Tibial nerve (tissue), 4 donors: ENCODE measurements at regions not wholly inside any gene's neighbourhood (a gene's known extent, or its start where the extent isn't known, plus 50 kb on each side); places are given as distances from the start of the nearest gene placed in this dataset.

Source experiments
- EP300 ChIP-seq, 2 donors: sonication (generic); formaldehyde crosslinking; IDR thresholded peaks; one replicate each; pipeline ENCODE4 v1.6.1; 2017; ENCODE audit warnings: antibody characterized with exemption in 2 of 2, mild to moderate bottlenecking in 1 of 2
- POLR2A ChIP-seq, 2 donors: fragments of 450-650 bp; IDR thresholded peaks; one replicate each; pipeline ENCODE4 v1.6.1; 2017; ENCODE audit warnings: antibody characterized with exemption in 2 of 2, mild to moderate bottlenecking in 2 of 2, moderate library complexity in 2 of 2
- TF ChIP-seq, protein P1 (sequence below), 5 experiments: fragments of 200-600 bp in 3 of 5; fragments of 450-650 bp in 2 of 5; sonication (generic) in 3 of 5; IDR thresholded peaks; one replicate each; pipeline ENCODE4 v1.5.1; 2016 to 2019; ENCODE audit warnings: antibody characterized with exemption in 5 of 5, mild to moderate bottlenecking in 3 of 5, moderate library complexity in 2 of 5

- TF ChIP-seq, protein P1, sequence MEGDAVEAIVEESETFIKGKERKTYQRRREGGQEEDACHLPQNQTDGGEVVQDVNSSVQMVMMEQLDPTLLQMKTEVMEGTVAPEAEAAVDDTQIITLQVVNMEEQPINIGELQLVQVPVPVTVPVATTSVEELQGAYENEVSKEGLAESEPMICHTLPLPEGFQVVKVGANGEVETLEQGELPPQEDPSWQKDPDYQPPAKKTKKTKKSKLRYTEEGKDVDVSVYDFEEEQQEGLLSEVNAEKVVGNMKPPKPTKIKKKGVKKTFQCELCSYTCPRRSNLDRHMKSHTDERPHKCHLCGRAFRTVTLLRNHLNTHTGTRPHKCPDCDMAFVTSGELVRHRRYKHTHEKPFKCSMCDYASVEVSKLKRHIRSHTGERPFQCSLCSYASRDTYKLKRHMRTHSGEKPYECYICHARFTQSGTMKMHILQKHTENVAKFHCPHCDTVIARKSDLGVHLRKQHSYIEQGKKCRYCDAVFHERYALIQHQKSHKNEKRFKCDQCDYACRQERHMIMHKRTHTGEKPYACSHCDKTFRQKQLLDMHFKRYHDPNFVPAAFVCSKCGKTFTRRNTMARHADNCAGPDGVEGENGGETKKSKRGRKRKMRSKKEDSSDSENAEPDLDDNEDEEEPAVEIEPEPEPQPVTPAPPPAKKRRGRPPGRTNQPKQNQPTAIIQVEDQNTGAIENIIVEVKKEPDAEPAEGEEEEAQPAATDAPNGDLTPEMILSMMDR (IDR thresholded peaks at IDR 0.05): no peak
- TF ChIP-seq POLR2A (IDR thresholded peaks at IDR 0.05) (no peak), EP300 (IDR thresholded peaks at IDR 0.05) (no peak)
These were observed 152.2 kb downstream of the SPATA19 start for GRCh38 chr11:133693110-133693509.
